Upper lobe of left lung (tissue), 4 donors: ENCODE measurements at regions not wholly inside any gene's neighbourhood (a gene's known extent, or its start where the extent isn't known, plus 50 kb on each side); places are given as distances from the start of the nearest gene placed in this dataset.

Experiments used
- POLR2A ChIP-seq, 4 donors: fragments of 450-650 bp; IDR thresholded peaks; one replicate each; pipeline ENCODE4 v1.5.1; 2016 to 2017; ENCODE audit warnings: antibody characterized with exemption in 4 of 4, mild to moderate bottlenecking in 2 of 4
- POLR2AphosphoS5 ChIP-seq, 2 donors: sonication (generic); formaldehyde crosslinking; IDR thresholded peaks; one replicate each; pipeline ENCODE4 v1.5.1; 2017; ENCODE audit warnings: antibody characterized with exemption in 2 of 2
- TF ChIP-seq, protein P1 (sequence below), 6 experiments: fragments of 450-650 bp in 4 of 6; fragments of 200-600 bp in 2 of 6; sonication (generic) in 2 of 6; IDR thresholded peaks; one replicate each; pipeline ENCODE4 v1.5.1; 2016 to 2019; ENCODE audit warnings: antibody characterized with exemption in 6 of 6

DNA sequence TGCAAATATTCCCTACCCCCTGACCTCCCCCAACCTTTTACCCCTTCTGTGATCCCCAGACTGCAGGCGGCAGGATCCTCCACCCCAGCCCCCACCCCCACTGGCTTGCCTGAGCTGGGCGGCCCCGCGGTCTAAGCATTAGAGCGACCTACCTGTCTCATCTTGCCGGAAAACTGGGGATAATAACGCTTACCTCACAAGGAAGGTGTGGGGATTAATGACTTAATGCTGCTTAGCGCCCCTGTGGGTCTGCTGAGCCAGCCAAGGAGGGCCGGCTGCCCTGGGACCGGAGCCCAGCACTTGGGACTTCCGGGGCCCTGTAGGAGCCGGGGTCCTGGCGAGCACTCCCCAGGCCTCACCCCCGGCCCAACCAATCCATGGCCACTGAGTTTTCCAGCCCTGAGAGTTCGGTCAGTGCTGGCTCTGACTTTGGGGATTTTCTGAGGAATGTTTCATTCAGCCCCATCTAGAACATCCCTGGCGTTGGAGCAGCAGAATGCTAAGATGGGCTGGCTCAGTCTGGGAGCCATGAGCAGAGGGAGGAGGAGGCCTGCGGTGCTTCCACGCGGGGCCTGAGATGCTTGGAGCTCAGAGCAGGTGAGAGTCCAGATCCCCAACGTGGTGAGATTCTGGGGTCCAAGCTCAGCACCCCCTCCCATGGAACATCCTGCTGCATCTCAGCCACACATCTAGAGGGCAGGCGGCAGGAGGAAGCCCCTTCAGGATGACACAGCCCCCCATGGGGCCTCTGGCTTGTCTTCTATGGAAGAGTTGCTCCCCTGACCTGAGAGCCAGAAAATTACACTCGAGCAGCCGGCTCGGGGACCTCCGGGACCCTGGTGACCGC, 97.9 kb downstream of the RIPK4 start:
- TF ChIP-seq, protein P1, sequence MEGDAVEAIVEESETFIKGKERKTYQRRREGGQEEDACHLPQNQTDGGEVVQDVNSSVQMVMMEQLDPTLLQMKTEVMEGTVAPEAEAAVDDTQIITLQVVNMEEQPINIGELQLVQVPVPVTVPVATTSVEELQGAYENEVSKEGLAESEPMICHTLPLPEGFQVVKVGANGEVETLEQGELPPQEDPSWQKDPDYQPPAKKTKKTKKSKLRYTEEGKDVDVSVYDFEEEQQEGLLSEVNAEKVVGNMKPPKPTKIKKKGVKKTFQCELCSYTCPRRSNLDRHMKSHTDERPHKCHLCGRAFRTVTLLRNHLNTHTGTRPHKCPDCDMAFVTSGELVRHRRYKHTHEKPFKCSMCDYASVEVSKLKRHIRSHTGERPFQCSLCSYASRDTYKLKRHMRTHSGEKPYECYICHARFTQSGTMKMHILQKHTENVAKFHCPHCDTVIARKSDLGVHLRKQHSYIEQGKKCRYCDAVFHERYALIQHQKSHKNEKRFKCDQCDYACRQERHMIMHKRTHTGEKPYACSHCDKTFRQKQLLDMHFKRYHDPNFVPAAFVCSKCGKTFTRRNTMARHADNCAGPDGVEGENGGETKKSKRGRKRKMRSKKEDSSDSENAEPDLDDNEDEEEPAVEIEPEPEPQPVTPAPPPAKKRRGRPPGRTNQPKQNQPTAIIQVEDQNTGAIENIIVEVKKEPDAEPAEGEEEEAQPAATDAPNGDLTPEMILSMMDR (IDR thresholded peaks at IDR 0.05), result no peak
- no peak for TF ChIP-seq POLR2AphosphoS5 (IDR thresholded peaks at IDR 0.05)
- TF ChIP-seq POLR2A (IDR thresholded peaks at IDR 0.05), result no peak
